ENCODE measurements at regions not wholly inside any gene's neighbourhood (a gene's known extent, or its start where the extent isn't known, plus 50 kb on each side); places are given as distances from the start of the nearest gene placed in this dataset.

- DNase-seq, result no peak
Observed at GRCh38 chr1:29704430-29704829, 468.1 kb downstream of the PTPRU start.

GRCh38 chr1:29703596-29704370 is 467.5 kb downstream of the PTPRU start:
- DNase-seq, result no peak

- no peak for DNase-seq
Observed at GRCh38 chr1:29700491-29700890, 464.2 kb downstream of the PTPRU start.

GRCh38 chr1:29698626-29699025 is 462.3 kb downstream of the PTPRU start:
- DNase-seq, result no peak

- DNase-seq, result peak; percentile 68
Observed at GRCh38 chr1:29698033-29698432, 461.7 kb downstream of the PTPRU start.

- DNase-seq, result no peak
Observed at GRCh38 chr1:29697391-29697780, 461.1 kb downstream of the PTPRU start.

GRCh38 chr1:29696656-29697390 is 460.5 kb downstream of the PTPRU start:
- no peak for DNase-seq

- DNase-seq, result no peak
Observed at GRCh38 chr1:29695803-29696202, 459.5 kb downstream of the PTPRU start.

- DNase-seq, result no peak
Observed at GRCh38 chr1:29695036-29695435, 458.7 kb downstream of the PTPRU start.

GRCh38 chr1:29691499-29691898 is 455.2 kb downstream of the PTPRU start:
- no peak for DNase-seq

- no peak for DNase-seq
Observed at GRCh38 chr1:29690156-29690555, 453.8 kb downstream of the PTPRU start.

GRCh38 chr1:29689372-29690030 is 453.2 kb downstream of the PTPRU start:
- DNase-seq, result no peak

- DNase-seq, result no peak
Observed at GRCh38 chr1:29688471-29689365, 452.4 kb downstream of the PTPRU start.

GRCh38 chr1:29687601-29688244 is 451.4 kb downstream of the PTPRU start:
- no peak for DNase-seq

- DNase-seq, result no peak
Observed at GRCh38 chr1:29687166-29687565, 450.8 kb downstream of the PTPRU start.

- no peak for DNase-seq
Observed at GRCh38 chr1:29686012-29686930, 449.9 kb downstream of the PTPRU start.

- DNase-seq, result no peak
Observed at GRCh38 chr1:29685387-29685786, 449.1 kb downstream of the PTPRU start.

GRCh38 chr1:29684141-29684540 is 447.8 kb downstream of the PTPRU start:
- no peak for DNase-seq

- DNase-seq, result no peak
Observed at GRCh38 chr1:29683472-29683871, 447.1 kb downstream of the PTPRU start.

- no peak for DNase-seq
Observed at GRCh38 chr1:29682919-29683295, 446.6 kb downstream of the PTPRU start.
